ENCODE measurements at regions not wholly inside any gene's neighbourhood (a gene's known extent, or its start where the extent isn't known, plus 50 kb on each side); places are given as distances from the start of the nearest gene placed in this dataset.

GRCh38 chr18:79579807-79580497 lies 99.7 kb upstream of the CTDP1 start:
- Histone ChIP-seq H3K27me3 (ENCODE audit: control insufficient read depth in 1 of 2, insufficient read depth in 1 of 2, low read length in 2 of 2) (peaks cover 0 to 69% of the 10 kb centered on the region in 2 experiments), H3K79me1 (replicated peaks; ENCODE audit: low read length, poor library complexity, severe bottlenecking) (no peaks in the 10 kb centered on the region), H2BK15ac (ENCODE audit: low read depth, poor library complexity, severe bottlenecking) (no peak overlapping the region), H2AK5ac (ENCODE audit: low read length, severe bottlenecking) (no peak overlapping the region), H2BK5ac (ENCODE audit: low read depth, low read length, poor library complexity, severe bottlenecking) (no peak overlapping the region), H3K4me2 (ENCODE audit: low read length, poor library complexity, severe bottlenecking) (no peak overlapping the region), H3K4me3 (ENCODE audit: insufficient read depth in 1 of 2, low read depth in 1 of 2, low read length in 2 of 2) (no peak overlapping the region), H3K14ac (ENCODE audit: low read length in 2 of 2) (no peak overlapping the region), H3K23ac (ENCODE audit: low read length in 2 of 2) (no peak overlapping the region), H3K9ac (ENCODE audit: low read length) (no peak overlapping the region), H4K8ac (ENCODE audit: low read length) (no peak overlapping the region), H3K27ac (ENCODE audit: low read length, poor library complexity, severe bottlenecking) (no peak overlapping the region), H2BK120ac (ENCODE audit: low read depth, low read length) (no peak overlapping the region), H3K4ac (ENCODE audit: low read depth in 1 of 2, low read length in 2 of 2) (no peak overlapping the region), H3K4me1 (ENCODE audit: control insufficient read depth, insufficient read depth, low read depth, low read length) (peaks cover 8% of the 10 kb centered on the region), H4K91ac (ENCODE audit: low read length) (no peak overlapping the region), H3K18ac (ENCODE audit: low read depth in 1 of 2, low read length in 2 of 2) (no peak overlapping the region), H2BK12ac (ENCODE audit: low read length in 2 of 2) (no peak overlapping the region), H3K9me3 (ENCODE audit: control insufficient read depth, low read length) (no peaks in the 10 kb centered on the region), H3K36me3 (ENCODE audit: control insufficient read depth in 1 of 2, insufficient read depth in 2 of 2, low read depth in 1 of 2, low read length in 2 of 2) (no peaks in the 10 kb centered on the region), H2AFZ (ENCODE audit: low read depth, low read length) (no peak overlapping the region)
- no peak for DNase-seq
- WGBS: 90% methylated on average over 21 of the region's 21 CpGs

DNA sequence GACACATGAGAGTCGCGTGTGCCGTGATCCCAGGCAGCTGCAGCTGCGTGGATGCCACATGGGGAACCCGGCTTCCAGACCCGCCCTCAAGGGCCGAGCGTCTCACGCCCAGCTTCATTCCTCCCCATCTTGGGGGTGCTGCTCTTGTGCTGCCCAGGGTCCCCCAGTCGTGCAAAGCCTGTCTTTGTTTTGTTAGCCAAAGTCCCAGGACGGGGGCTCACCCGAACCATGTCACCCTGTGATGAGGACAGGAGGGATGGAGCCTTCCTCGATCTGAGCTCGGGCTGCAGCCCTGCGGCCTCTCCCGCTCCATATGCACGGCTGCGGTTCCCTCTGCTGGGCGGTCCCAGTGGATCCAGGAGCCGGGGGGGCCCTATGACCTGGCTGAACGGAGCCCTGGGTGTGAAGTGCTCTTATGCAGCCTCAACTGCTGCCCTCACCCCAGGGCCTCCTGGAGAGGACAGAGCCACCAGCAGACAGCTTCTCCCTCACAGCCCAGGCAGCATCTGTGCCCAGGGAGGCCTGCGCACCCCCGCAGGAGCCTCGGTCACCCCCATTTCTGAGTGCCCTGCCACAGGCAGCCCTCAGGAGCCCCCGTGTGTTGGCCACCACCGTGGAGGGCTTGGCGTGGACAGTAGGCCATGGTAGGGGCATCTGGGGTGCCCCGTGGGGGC lies 99.0 kb upstream of the CTDP1 start:
- Histone ChIP-seq H3K9me3 (ENCODE audit: control insufficient read depth, low read length) (no peaks in the 10 kb centered on the region), H3K36me3 (ENCODE audit: control insufficient read depth in 1 of 2, insufficient read depth in 2 of 2, low read depth in 1 of 2, low read length in 2 of 2) (no peaks in the 10 kb centered on the region), H4K8ac (ENCODE audit: low read length) (no peak overlapping the region), H3K4me3 (ENCODE audit: insufficient read depth in 1 of 2, low read depth in 1 of 2, low read length in 2 of 2) (no peak overlapping the region), H3K4me1 (ENCODE audit: control insufficient read depth, insufficient read depth, low read depth, low read length) (peaks cover 8% of the 10 kb centered on the region), H3K27me3 (ENCODE audit: control insufficient read depth in 1 of 2, insufficient read depth in 1 of 2, low read length in 2 of 2) (peaks cover 0 to 64% of the 10 kb centered on the region in 2 experiments), H2BK5ac (ENCODE audit: low read depth, low read length, poor library complexity, severe bottlenecking) (no peak overlapping the region), H2BK15ac (ENCODE audit: low read depth, poor library complexity, severe bottlenecking) (no peak overlapping the region), H2BK12ac (ENCODE audit: low read length in 2 of 2) (no peak overlapping the region), H2AFZ (ENCODE audit: low read depth, low read length) (no peak overlapping the region), H3K4ac (ENCODE audit: low read depth in 1 of 2, low read length in 2 of 2) (no peak overlapping the region), H3K18ac (ENCODE audit: low read depth in 1 of 2, low read length in 2 of 2) (no peak overlapping the region), H3K27ac (ENCODE audit: low read length, poor library complexity, severe bottlenecking) (no peak overlapping the region), H3K79me1 (replicated peaks; ENCODE audit: low read length, poor library complexity, severe bottlenecking) (no peaks in the 10 kb centered on the region), H4K91ac (ENCODE audit: low read length) (no peak overlapping the region), H3K14ac (ENCODE audit: low read length in 2 of 2) (no peak overlapping the region), H3K9ac (ENCODE audit: low read length) (no peak overlapping the region), H3K23ac (ENCODE audit: low read length in 2 of 2) (no peak overlapping the region), H2AK5ac (ENCODE audit: low read length, severe bottlenecking) (no peak overlapping the region), H3K4me2 (ENCODE audit: low read length, poor library complexity, severe bottlenecking) (no peak overlapping the region), H2BK120ac (ENCODE audit: low read depth, low read length) (no peak overlapping the region)
- no peak for DNase-seq
- WGBS: 90% methylated on average over 25 of the region's 28 CpGs

DNA sequence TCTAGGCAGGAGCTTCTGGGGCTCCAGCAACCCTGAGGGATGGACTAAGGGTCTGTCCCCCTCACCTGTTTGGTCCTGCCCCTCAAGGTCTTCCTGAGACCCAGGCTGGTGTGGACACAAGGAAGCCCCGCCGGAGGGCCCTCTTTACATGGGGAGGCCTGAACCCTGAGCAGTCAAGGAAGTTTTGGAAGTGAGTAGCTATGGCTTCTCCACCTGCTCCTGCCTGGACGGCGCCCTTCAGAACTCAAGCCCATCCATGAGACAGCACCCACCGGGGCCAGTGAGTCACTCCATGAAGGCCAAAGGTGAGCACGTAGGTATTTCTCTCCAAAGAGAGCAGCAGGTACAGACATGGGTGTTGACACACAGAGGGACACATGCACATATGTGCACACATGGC lies 98.2 kb upstream of the CTDP1 start:
- 97% methylated on average over 6 of the region's 6 CpGs for WGBS
- H3K9ac ChIP-seq (ENCODE audit: low read length): no peak overlapping the region
- H3K4me1 ChIP-seq (ENCODE audit: control insufficient read depth, insufficient read depth, low read depth, low read length): peaks cover 5% of the 10 kb centered on the region
- H3K23ac ChIP-seq (ENCODE audit: low read length in 2 of 2): no peak overlapping the region
- no peak overlapping the region for H2BK5ac ChIP-seq (ENCODE audit: low read depth, low read length, poor library complexity, severe bottlenecking)
- H3K36me3 ChIP-seq (ENCODE audit: control insufficient read depth in 1 of 2, insufficient read depth in 2 of 2, low read depth in 1 of 2, low read length in 2 of 2): no peaks in the 10 kb centered on the region
- no peak overlapping the region for H3K27ac ChIP-seq (ENCODE audit: low read length, poor library complexity, severe bottlenecking)
- H3K4me3 ChIP-seq (ENCODE audit: insufficient read depth in 1 of 2, low read depth in 1 of 2, low read length in 2 of 2): no peak overlapping the region
- H3K14ac ChIP-seq (ENCODE audit: low read length in 2 of 2): no peak overlapping the region
- no peaks in the 10 kb centered on the region for H3K79me1 ChIP-seq (replicated peaks; ENCODE audit: low read length, poor library complexity, severe bottlenecking)
- no peak overlapping the region for H3K4me2 ChIP-seq (ENCODE audit: low read length, poor library complexity, severe bottlenecking)
- H2AFZ ChIP-seq (ENCODE audit: low read depth, low read length): no peak overlapping the region
- DNase-seq: no peak
- H2BK15ac ChIP-seq (ENCODE audit: low read depth, poor library complexity, severe bottlenecking): no peak overlapping the region
- H3K27me3 ChIP-seq (ENCODE audit: control insufficient read depth in 1 of 2, insufficient read depth in 1 of 2, low read length in 2 of 2): peaks cover 0 to 64% of the 10 kb centered on the region in 2 experiments
- no peak overlapping the region for H4K91ac ChIP-seq (ENCODE audit: low read length)
- no peak overlapping the region for H2BK12ac ChIP-seq (ENCODE audit: low read length in 2 of 2)
- H3K4ac ChIP-seq (ENCODE audit: low read depth in 1 of 2, low read length in 2 of 2): no peak overlapping the region
- H4K8ac ChIP-seq (ENCODE audit: low read length): no peak overlapping the region
- no peak overlapping the region for H2AK5ac ChIP-seq (ENCODE audit: low read length, severe bottlenecking)
- H3K9me3 ChIP-seq (ENCODE audit: control insufficient read depth, low read length): no peaks in the 10 kb centered on the region
- no peak overlapping the region for H2BK120ac ChIP-seq (ENCODE audit: low read depth, low read length)
- no peak overlapping the region for H3K18ac ChIP-seq (ENCODE audit: low read depth in 1 of 2, low read length in 2 of 2)

DNA sequence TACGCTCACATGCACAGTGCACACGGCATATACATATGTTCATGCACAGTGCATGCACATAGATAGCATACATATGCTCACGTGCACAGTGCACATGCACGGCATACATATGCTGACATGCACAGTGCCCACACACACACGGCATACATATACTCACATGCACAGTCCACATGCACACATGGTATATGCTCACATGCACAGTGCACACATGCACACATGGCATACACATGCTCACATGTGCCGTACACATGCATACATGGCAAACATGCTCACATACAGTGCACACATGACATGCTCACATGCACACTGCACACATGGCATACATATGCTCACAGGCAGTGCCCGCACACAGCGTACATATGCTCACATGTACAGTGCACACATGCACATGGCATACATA lies 97.7 kb upstream of the CTDP1 start:
- Histone ChIP-seq H3K9ac (ENCODE audit: low read length) (no peak overlapping the region), H3K79me1 (replicated peaks; ENCODE audit: low read length, poor library complexity, severe bottlenecking) (no peaks in the 10 kb centered on the region), H2BK120ac (ENCODE audit: low read depth, low read length) (no peak overlapping the region), H3K23ac (ENCODE audit: low read length in 2 of 2) (no peak overlapping the region), H3K27ac (ENCODE audit: low read length, poor library complexity, severe bottlenecking) (no peak overlapping the region), H3K18ac (ENCODE audit: low read depth in 1 of 2, low read length in 2 of 2) (no peak overlapping the region), H3K4me3 (ENCODE audit: insufficient read depth in 1 of 2, low read depth in 1 of 2, low read length in 2 of 2) (no peak overlapping the region), H3K4me2 (ENCODE audit: low read length, poor library complexity, severe bottlenecking) (no peak overlapping the region), H2AK5ac (ENCODE audit: low read length, severe bottlenecking) (no peak overlapping the region), H3K36me3 (ENCODE audit: control insufficient read depth in 1 of 2, insufficient read depth in 2 of 2, low read depth in 1 of 2, low read length in 2 of 2) (no peaks in the 10 kb centered on the region), H2BK15ac (ENCODE audit: low read depth, poor library complexity, severe bottlenecking) (no peak overlapping the region), H4K91ac (ENCODE audit: low read length) (peak overlapping the region; percentile 32), H3K9me3 (ENCODE audit: control insufficient read depth, low read length) (no peaks in the 10 kb centered on the region), H2AFZ (ENCODE audit: low read depth, low read length) (no peak overlapping the region), H2BK5ac (ENCODE audit: low read depth, low read length, poor library complexity, severe bottlenecking) (no peak overlapping the region), H3K4ac (ENCODE audit: low read depth in 1 of 2, low read length in 2 of 2) (no peak overlapping the region), H4K8ac (ENCODE audit: low read length) (no peak overlapping the region), H3K4me1 (ENCODE audit: control insufficient read depth, insufficient read depth, low read depth, low read length) (peaks cover 6% of the 10 kb centered on the region), H2BK12ac (ENCODE audit: low read length in 2 of 2) (no peak overlapping the region), H3K14ac (ENCODE audit: low read length in 2 of 2) (no peak overlapping the region), H3K27me3 (ENCODE audit: control insufficient read depth in 1 of 2, insufficient read depth in 1 of 2, low read length in 2 of 2) (peaks cover 0 to 65% of the 10 kb centered on the region in 2 experiments)
- DNase-seq: no peak
- 96% methylated on average over 8 of the region's 8 CpGs for WGBS
